Keratinocyte (primary cell): ENCODE measurements at regions not wholly inside any gene's neighbourhood (a gene's known extent, or its start where the extent isn't known, plus 50 kb on each side); places are given as distances from the start of the nearest gene placed in this dataset.

ENCODE experiments used
- EZH2 ChIP-seq: IDR thresholded peaks from one replicate; pipeline ENCODE4 v1.6.1; 2012; ENCODE audit warnings: inconsistent platforms, mild to moderate bottlenecking, low read length, moderate library complexity
- TF ChIP-seq, protein P1 (sequence below), 3 experiments: IDR thresholded peaks in 1 of 3; conservative IDR thresholded peaks in 1 of 3; optimal IDR thresholded peaks in 1 of 3; 2 replicates in 2 of 3; 3 replicates in 1 of 3; pipeline versions ENCODE3 to v1.5.1; 2011; ENCODE audit warnings: low read length in 3 of 3, mild to moderate bottlenecking in 3 of 3, moderate library complexity in 2 of 3, control low read depth in 1 of 3, inconsistent platforms in 1 of 3; ENCODE audit not compliant: insufficient read depth in 2 of 3; ENCODE audit errors: extremely low read depth in 1 of 3

DNA sequence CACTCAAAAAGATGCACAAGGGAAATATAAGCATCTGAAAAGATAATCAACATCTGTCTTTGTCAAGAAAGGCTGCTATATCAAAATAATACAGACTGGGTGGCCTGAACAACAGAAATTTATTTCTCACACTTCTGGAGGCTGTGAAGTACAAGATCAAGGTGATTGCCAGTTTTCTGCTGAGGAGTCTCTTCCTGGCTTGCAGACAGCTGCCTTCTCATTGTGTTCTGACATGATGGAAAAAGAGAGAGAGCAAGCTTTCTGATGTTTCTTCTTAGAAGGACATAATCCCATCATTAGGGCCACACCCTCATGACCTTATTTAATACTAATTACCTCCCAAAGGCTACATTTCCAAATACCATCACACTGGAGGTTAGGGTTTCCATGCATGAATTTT, 1573.3 kb downstream of the SI start:
- TF ChIP-seq, protein P1, sequence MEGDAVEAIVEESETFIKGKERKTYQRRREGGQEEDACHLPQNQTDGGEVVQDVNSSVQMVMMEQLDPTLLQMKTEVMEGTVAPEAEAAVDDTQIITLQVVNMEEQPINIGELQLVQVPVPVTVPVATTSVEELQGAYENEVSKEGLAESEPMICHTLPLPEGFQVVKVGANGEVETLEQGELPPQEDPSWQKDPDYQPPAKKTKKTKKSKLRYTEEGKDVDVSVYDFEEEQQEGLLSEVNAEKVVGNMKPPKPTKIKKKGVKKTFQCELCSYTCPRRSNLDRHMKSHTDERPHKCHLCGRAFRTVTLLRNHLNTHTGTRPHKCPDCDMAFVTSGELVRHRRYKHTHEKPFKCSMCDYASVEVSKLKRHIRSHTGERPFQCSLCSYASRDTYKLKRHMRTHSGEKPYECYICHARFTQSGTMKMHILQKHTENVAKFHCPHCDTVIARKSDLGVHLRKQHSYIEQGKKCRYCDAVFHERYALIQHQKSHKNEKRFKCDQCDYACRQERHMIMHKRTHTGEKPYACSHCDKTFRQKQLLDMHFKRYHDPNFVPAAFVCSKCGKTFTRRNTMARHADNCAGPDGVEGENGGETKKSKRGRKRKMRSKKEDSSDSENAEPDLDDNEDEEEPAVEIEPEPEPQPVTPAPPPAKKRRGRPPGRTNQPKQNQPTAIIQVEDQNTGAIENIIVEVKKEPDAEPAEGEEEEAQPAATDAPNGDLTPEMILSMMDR (optimal IDR thresholded peaks at IDR 0.05 in 1 of 3, IDR thresholded peaks at IDR 0.05 in 1 of 3, conservative IDR thresholded peaks at IDR 0.05 in 1 of 3; ENCODE audit: extremely low read depth in 1 of 3, insufficient read depth in 2 of 3, low read length in 3 of 3) = no peak
- no peak for TF ChIP-seq EZH2
